SK-N-MC (cell line): ENCODE measurements at regions not wholly inside any gene's neighbourhood (a gene's known extent, or its start where the extent isn't known, plus 50 kb on each side); places are given as distances from the start of the nearest gene placed in this dataset.

Experiments
- DNase-seq: peaks from one replicate; pipeline ENCODE4 v3.0.0-alpha.2; 2011; ENCODE audit warnings: low read depth, low spot score
- H3K27ac ChIP-seq: fragments of 200-600 bp; sonication (generic); 2 replicates; pipeline ENCODE4 v1.5.1; 2016; ENCODE audit warnings: mixed run types
- H3K36me3 ChIP-seq: fragments of 200-600 bp; sonication (generic); 2 replicates; pipeline ENCODE4 v1.6.1; 2017; ENCODE audit warnings: antibody characterized with exemption, low read length, mixed read lengths; ENCODE audit not compliant: insufficient read depth
- H3K4me3 ChIP-seq: fragments of 200-600 bp; sonication (generic); 2 replicates; pipeline ENCODE4 v1.5.1; 2016
- H3K9ac ChIP-seq: fragments of 200-600 bp; sonication (generic); 2 replicates; pipeline ENCODE4 v1.8.0; 2017; ENCODE audit warnings: mixed run types, mixed read lengths; ENCODE audit not compliant: insufficient read length
- H3K9me3 ChIP-seq: fragments of 200-600 bp; sonication (generic); 2 replicates; pipeline ENCODE4 v1.6.1; 2017; ENCODE audit warnings: low read depth, mild to moderate bottlenecking, antibody characterized with exemption, low read length, moderate library complexity, mixed read lengths
- EZH2 ChIP-seq: fragments of 200-600 bp; sonication (generic); IDR thresholded peaks from one replicate; pipeline ENCODE4 v1.6.1; 2017; ENCODE audit warnings: antibody characterized with exemption
- FOXP2 ChIP-seq: optimal IDR thresholded peaks from 2 replicates; pipeline ENCODE3; 2011; ENCODE audit warnings: mild to moderate bottlenecking, moderate library complexity; ENCODE audit not compliant: insufficient read depth; ENCODE audit errors: extremely low read length, control extremely low read depth
- POLR2AphosphoS5 ChIP-seq: IDR thresholded peaks from 2 replicates; pipeline ENCODE4 v1.6.1; 2012; ENCODE audit warnings: mild to moderate bottlenecking, low read depth, low read length, borderline replicate concordance

DNA sequence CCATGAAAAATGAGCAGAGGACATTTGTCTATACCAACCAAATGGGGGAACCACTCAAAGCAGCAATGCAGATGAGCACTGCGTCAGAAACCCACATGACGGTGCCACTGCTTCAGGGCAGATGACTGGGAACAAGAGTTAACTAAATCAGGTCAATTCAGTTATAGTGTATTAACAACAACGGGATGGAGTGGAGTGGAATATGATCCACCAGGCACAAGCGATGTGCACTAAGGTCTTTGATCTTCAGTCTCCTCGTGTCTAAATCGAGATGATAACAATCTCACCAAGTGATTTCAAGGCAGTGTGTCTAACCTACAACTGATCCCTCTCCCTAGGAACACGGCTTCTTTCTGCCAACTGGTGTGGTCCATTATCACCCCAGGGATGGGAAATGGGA lies 269.0 kb downstream of the RAD51AP2 start:
- Histone ChIP-seq H3K9ac (no peak overlapping the region), H3K27ac (no peak overlapping the region), H3K9me3 (no peaks in the 10 kb centered on the region), H3K36me3 (no peaks in the 10 kb centered on the region), H3K4me3 (no peak overlapping the region)
- TF ChIP-seq FOXP2 (no peak), EZH2 (no peak), POLR2AphosphoS5 (no peak)
- DNase-seq: no peak

DNA sequence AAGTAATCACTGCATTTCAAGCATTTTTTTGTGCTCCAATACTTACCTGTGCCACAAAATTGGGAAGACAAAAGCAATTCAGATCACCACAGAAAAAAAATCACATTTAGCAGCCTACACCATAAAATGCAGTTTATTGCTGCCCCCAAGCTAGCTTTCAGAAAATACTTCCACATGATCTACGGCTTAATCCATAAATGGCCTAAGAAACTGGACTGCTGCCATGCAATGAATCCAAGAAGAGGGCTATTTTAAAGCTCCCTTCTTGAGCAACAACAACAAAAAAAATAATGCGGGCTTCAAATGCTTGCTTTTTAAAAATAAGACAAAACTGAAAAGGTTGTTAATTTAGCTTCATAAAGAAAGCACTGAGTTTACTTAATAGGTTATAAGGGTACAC lies 272.3 kb downstream of the RAD51AP2 start:
- no peak for DNase-seq
- no peak overlapping the region for H3K27ac ChIP-seq
- H3K9ac ChIP-seq: no peak overlapping the region
- no peaks in the 10 kb centered on the region for H3K36me3 ChIP-seq
- H3K9me3 ChIP-seq: no peaks in the 10 kb centered on the region
- TF ChIP-seq POLR2AphosphoS5 (no peak), FOXP2 (no peak), EZH2 (no peak)
- H3K4me3 ChIP-seq: no peak overlapping the region

- Histone ChIP-seq H3K36me3 (no peaks in the 10 kb centered on the region), H3K9ac (no peak overlapping the region), H3K27ac (no peak overlapping the region), H3K4me3 (no peak overlapping the region), H3K9me3 (no peaks in the 10 kb centered on the region)
- DNase-seq: no peak
- no peak for TF ChIP-seq FOXP2
- TF ChIP-seq POLR2AphosphoS5: no peak
- no peak for TF ChIP-seq EZH2
Measured at GRCh38 chr2:17242813-17243485, 275.3 kb downstream of the RAD51AP2 start.

DNA sequence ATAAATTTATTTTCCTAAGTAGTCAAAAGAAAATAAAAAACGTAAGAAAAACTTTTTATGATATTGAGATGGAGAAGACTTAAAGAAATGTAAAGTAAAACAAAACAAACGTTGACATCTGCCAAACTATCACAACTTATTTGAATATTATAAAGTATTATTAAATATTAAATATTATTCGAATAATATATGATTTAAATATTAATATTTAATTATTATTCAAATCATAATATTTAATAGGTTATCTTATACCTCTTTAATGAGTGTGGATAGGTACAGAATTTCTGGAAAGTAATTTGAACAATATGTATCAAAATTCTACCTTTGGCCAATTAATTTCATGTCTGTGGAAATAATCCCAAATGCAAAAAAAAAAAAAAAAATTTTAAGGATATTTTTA lies 278.7 kb downstream of the RAD51AP2 start:
- Histone ChIP-seq H3K4me3 (no peak overlapping the region), H3K9me3 (no peaks in the 10 kb centered on the region), H3K27ac (no peak overlapping the region), H3K36me3 (no peaks in the 10 kb centered on the region), H3K9ac (no peak overlapping the region)
- no peak for DNase-seq
- TF ChIP-seq FOXP2 (no peak), POLR2AphosphoS5 (no peak), EZH2 (no peak)

GRCh38 chr2:17235167-17235566 lies 283.1 kb downstream of the RAD51AP2 start:
- no peaks in the 10 kb centered on the region for H3K9me3 ChIP-seq
- no peaks in the 10 kb centered on the region for H3K36me3 ChIP-seq
- no peak overlapping the region for H3K9ac ChIP-seq
- no peak for DNase-seq
- no peak overlapping the region for H3K4me3 ChIP-seq
- no peak for TF ChIP-seq POLR2AphosphoS5
- no peak for TF ChIP-seq FOXP2
- TF ChIP-seq EZH2: no peak
- no peak overlapping the region for H3K27ac ChIP-seq

- Histone ChIP-seq H3K36me3 (no peaks in the 10 kb centered on the region), H3K9me3 (no peaks in the 10 kb centered on the region), H3K27ac (no peak overlapping the region), H3K9ac (no peak overlapping the region), H3K4me3 (no peak overlapping the region)
- TF ChIP-seq EZH2 (no peak), FOXP2 (no peak), POLR2AphosphoS5 (no peak)
- DNase-seq: no peak
Measured at GRCh38 chr2:17232776-17233556, 285.3 kb downstream of the RAD51AP2 start.

DNA sequence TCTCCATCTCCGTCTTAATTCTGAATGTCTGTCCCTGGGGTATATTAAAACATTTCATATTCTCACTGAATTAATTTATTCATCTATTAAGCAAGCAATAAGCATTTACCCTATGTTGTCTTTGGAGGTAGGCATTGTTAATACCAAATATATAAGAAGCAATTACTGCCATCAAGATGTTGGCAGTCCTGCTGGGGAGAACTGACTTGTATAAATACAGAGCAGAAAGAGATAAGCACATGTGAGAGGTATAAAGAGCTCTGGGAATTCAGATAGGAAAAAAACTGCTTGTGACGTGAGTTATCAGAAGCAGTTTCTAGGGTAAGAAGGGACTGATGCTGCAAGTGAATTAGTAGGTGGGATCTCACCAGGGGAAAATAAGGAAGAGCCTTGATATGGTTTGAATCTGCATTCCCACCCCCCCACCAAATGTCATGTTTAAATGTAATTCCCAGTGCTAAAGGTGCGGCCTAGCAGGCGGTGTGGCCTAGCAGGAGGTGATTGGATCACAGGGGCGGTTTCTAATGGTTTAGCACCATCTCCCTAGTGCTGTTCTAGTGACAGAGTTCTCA lies 286.8 kb downstream of the RAD51AP2 start:
- Histone ChIP-seq H3K4me3 (no peak overlapping the region), H3K36me3 (no peaks in the 10 kb centered on the region), H3K27ac (no peak overlapping the region), H3K9ac (no peak overlapping the region), H3K9me3 (no peaks in the 10 kb centered on the region)
- no peak for DNase-seq
- no peak for TF ChIP-seq FOXP2
- TF ChIP-seq POLR2AphosphoS5: no peak
- TF ChIP-seq EZH2: no peak

GRCh38 chr2:17229414-17229813 lies 288.8 kb downstream of the RAD51AP2 start:
- DNase-seq: no peak
- Histone ChIP-seq H3K4me3 (no peak overlapping the region), H3K36me3 (no peaks in the 10 kb centered on the region), H3K27ac (no peak overlapping the region), H3K9me3 (no peaks in the 10 kb centered on the region), H3K9ac (no peak overlapping the region)
- TF ChIP-seq POLR2AphosphoS5: no peak
- no peak for TF ChIP-seq FOXP2
- no peak for TF ChIP-seq EZH2

GRCh38 chr2:17228461-17228860 lies 289.8 kb downstream of the RAD51AP2 start:
- no peak for TF ChIP-seq POLR2AphosphoS5
- TF ChIP-seq FOXP2: no peak
- no peak for TF ChIP-seq EZH2
- Histone ChIP-seq H3K9me3 (no peaks in the 10 kb centered on the region), H3K4me3 (no peak overlapping the region), H3K9ac (no peak overlapping the region), H3K36me3 (no peaks in the 10 kb centered on the region), H3K27ac (no peak overlapping the region)
- no peak for DNase-seq
